GM23338 (cell line): ENCODE measurements at regions not wholly inside any gene's neighbourhood (a gene's known extent, or its start where the extent isn't known, plus 50 kb on each side); places are given as distances from the start of the nearest gene placed in this dataset.

ENCODE experiments used
- ATAC-seq: fragments of 200-7000 bp; cut with Tn5 transposase; 3 replicates; pipeline ENCODE4 v1.9.1; 2020
- DNase-seq: peaks from one replicate; pipeline ENCODE4 v3.0.0-alpha.2; 2015; ENCODE audit warnings: low spot score
- H2AFZ ChIP-seq: fragments of 200-600 bp; sonication (generic); 2 replicates; pipeline ENCODE4 v1.8.0; 2016; ENCODE audit warnings: antibody characterized with exemption, mild to moderate bottlenecking, moderate library complexity
- H3F3A ChIP-seq: fragments of 200-600 bp; sonication (generic); replicated peaks from 2 replicates; pipeline ENCODE4 v1.8.0; 2017; ENCODE audit warnings: antibody characterized with exemption, mixed run types, low read depth
- H3K27ac ChIP-seq: fragments of 200-600 bp; sonication (generic); 2 replicates; pipeline ENCODE4 v1.6.1; 2016; ENCODE audit warnings: low read depth
- H3K27me3 ChIP-seq: fragments of 200-600 bp; sonication (generic); 2 replicates; pipeline ENCODE4 v1.8.0; 2016; ENCODE audit warnings: mild to moderate bottlenecking, mixed run types, moderate library complexity; ENCODE audit not compliant: insufficient read depth
- H3K36me3 ChIP-seq: fragments of 200-600 bp; sonication (generic); 2 replicates; pipeline ENCODE4 v1.8.0; 2016; ENCODE audit warnings: mild to moderate bottlenecking; ENCODE audit not compliant: insufficient read depth
- H3K4me1 ChIP-seq: fragments of 200-600 bp; sonication (generic); 2 replicates; pipeline ENCODE4 v1.8.0; 2016; ENCODE audit warnings: mild to moderate bottlenecking, moderate library complexity; ENCODE audit not compliant: insufficient read depth
- H3K4me2 ChIP-seq: fragments of 200-600 bp; sonication (generic); 2 replicates; pipeline ENCODE4 v1.7.1; 2017; ENCODE audit warnings: mixed run types
- H3K4me3 ChIP-seq: fragments of 200-600 bp; sonication (generic); 2 replicates; pipeline ENCODE4 v1.6.1; 2016; ENCODE audit warnings: mixed run types
- H3K79me2 ChIP-seq: fragments of 200-600 bp; sonication (generic); replicated peaks from 2 replicates; pipeline ENCODE4 v1.8.0; 2017; ENCODE audit warnings: mild to moderate bottlenecking; ENCODE audit not compliant: insufficient read depth
- H3K9me2 ChIP-seq: fragments of 200-600 bp; sonication (generic); 2 replicates; pipeline ENCODE4 v1.8.0; 2017; ENCODE audit not compliant: insufficient read depth
- H4K20me1 ChIP-seq: fragments of 200-600 bp; sonication (generic); replicated peaks from 2 replicates; pipeline ENCODE4 v1.8.0; 2017; ENCODE audit warnings: mild to moderate bottlenecking; ENCODE audit not compliant: insufficient read depth
- H3K27ac Mint-ChIP-seq: 2 replicates; pipeline ENCODE4 v1.8.0; 2020; ENCODE audit warnings: inconsistent platforms, mild to moderate bottlenecking, moderate library complexity, mixed read lengths
- H3K27me3 Mint-ChIP-seq: 3 replicates; pipeline ENCODE4 v1.8.0; 2022; ENCODE audit warnings: low read depth, mild to moderate bottlenecking, moderate library complexity, mixed read lengths, inconsistent platforms; ENCODE audit not compliant: insufficient read depth, poor library complexity
- H3K36me3 Mint-ChIP-seq: 3 replicates; pipeline ENCODE4 v1.8.0; 2021; ENCODE audit warnings: low read depth, mild to moderate bottlenecking, inconsistent platforms, moderate library complexity, mixed read lengths
- H3K4me1 Mint-ChIP-seq: 3 replicates; pipeline ENCODE4 v1.8.0; 2020; ENCODE audit warnings: mild to moderate bottlenecking, inconsistent platforms, mixed read lengths
- H3K4me3 Mint-ChIP-seq: 3 replicates; pipeline ENCODE4 v1.8.0; 2021; ENCODE audit warnings: moderate library complexity, mild to moderate bottlenecking, inconsistent platforms, mixed read lengths
- H3K9me3 Mint-ChIP-seq: 3 replicates; pipeline ENCODE4 v1.8.0; 2020; ENCODE audit warnings: moderate library complexity, mild to moderate bottlenecking, inconsistent platforms, mixed read lengths
- CTCF ChIP-seq, 2 experiments: fragments of 200-600 bp in 1 of 2; sonication (generic) in 1 of 2; conservative IDR thresholded peaks; 2 replicates each; pipeline versions ENCODE4 v1.5.1 to v1.6.1; 2016 to 2017; ENCODE audit warnings: antibody characterized with exemption in 2 of 2, low read depth in 2 of 2, mild to moderate bottlenecking in 2 of 2, moderate library complexity in 1 of 2
- EZH2 ChIP-seq: fragments of 200-600 bp; sonication (generic); IDR thresholded peaks from one replicate; pipeline ENCODE4 v1.8.0; 2017; ENCODE audit warnings: antibody characterized with exemption, mild to moderate bottlenecking, low read depth; ENCODE audit not compliant: unreplicated experiment
- EZH2phosphoT487 ChIP-seq: fragments of 200-600 bp; sonication (generic); IDR thresholded peaks from one replicate; pipeline ENCODE4 v1.8.1; 2018; ENCODE audit warnings: antibody characterized with exemption; ENCODE audit not compliant: unreplicated experiment
- JUNB ChIP-seq: IDR thresholded peaks from one replicate; pipeline ENCODE4 v1.6.1; 2016; ENCODE audit warnings: antibody characterized with exemption; ENCODE audit not compliant: unreplicated experiment
- NANOG ChIP-seq: IDR thresholded peaks from 2 replicates; pipeline ENCODE4 v1.6.1; 2016; ENCODE audit warnings: antibody characterized with exemption, borderline replicate concordance
- ZNF114 ChIP-seq: fragments of 250-450 bp; sonication (Bioruptor Pico); IDR thresholded peaks from 2 replicates; pipeline ENCODE4 v1.5.0; 2020; ENCODE audit warnings: mild to moderate bottlenecking, moderate library complexity
- ZNF331 ChIP-seq: fragments of 250-450 bp; sonication (Bioruptor Pico); IDR thresholded peaks from 2 replicates; pipeline ENCODE4 v1.5.0; 2020; ENCODE audit warnings: low read depth, mild to moderate bottlenecking, moderate library complexity
- ZNF462 ChIP-seq: fragments of 250-450 bp; sonication (Bioruptor Pico); IDR thresholded peaks from 2 replicates; pipeline ENCODE4 v1.5.0; 2020; ENCODE audit warnings: mild to moderate bottlenecking, moderate library complexity

GRCh38 chr5:67267512-67268216 is 71.1 kb upstream of the CD180 start:
- no peaks in the 10 kb centered on the region for H3K36me3 Mint-ChIP-seq
- Histone ChIP-seq H4K20me1 (no peaks in the 10 kb centered on the region), H3K9me2 (peaks cover 23% of the 10 kb centered on the region), H3K79me2 (no peaks in the 10 kb centered on the region), H3K4me3 (no peak overlapping the region), H3K4me2 (no peak overlapping the region), H3K27ac (no peak overlapping the region), H2AFZ (peak overlapping the region; percentile 66; the same call in 1 of the 2 replicates), H3K4me1 (no peaks in the 10 kb centered on the region), H3K27me3 (no peaks in the 10 kb centered on the region), H3K36me3 (no peaks in the 10 kb centered on the region), H3F3A (no peaks in the 10 kb centered on the region)
- no peak overlapping the region for H3K4me3 Mint-ChIP-seq
- DNase-seq = no peak
- no peaks in the 10 kb centered on the region for H3K4me1 Mint-ChIP-seq
- no peaks in the 10 kb centered on the region for H3K9me3 Mint-ChIP-seq
- TF ChIP-seq JUNB (no peak), EZH2 (no peak), CTCF (conservative IDR thresholded peaks at IDR 0.05; ENCODE audit: low read depth in 2 of 2) (no peak), ZNF114 (CRISPR knock-in tag) (no peak), EZH2phosphoT487 (no peak), NANOG (no peak), ZNF462 (CRISPR knock-in tag) (no peak), ZNF331 (CRISPR knock-in tag) (no peak)
- ATAC-seq = no peak
- H3K27me3 Mint-ChIP-seq = no peaks in the 10 kb centered on the region
- no peak overlapping the region for H3K27ac Mint-ChIP-seq
